Liver (tissue), 8 donors: ENCODE measurements at regions not wholly inside any gene's neighbourhood (a gene's known extent, or its start where the extent isn't known, plus 50 kb on each side); places are given as distances from the start of the nearest gene placed in this dataset.

Source experiments
- DNase-seq: peaks from one replicate; pipeline ENCODE4 v3.0.0-alpha.2; 2017; ENCODE audit warnings: low spot score
- H3K27ac ChIP-seq, 2 donors: one replicate each; pipeline ENCODE4 v1.7.0; 2013; ENCODE audit warnings: inconsistent platforms in 2 of 2, low read length in 2 of 2, control low read depth in 1 of 2, low read depth in 1 of 2, mild to moderate bottlenecking in 1 of 2
- H3K27me3 ChIP-seq, 4 donors: one replicate each; pipeline versions ENCODE4 v1.6.1 to v1.7.0; 2013; ENCODE audit warnings: low read length in 3 of 4, inconsistent platforms in 1 of 4, mild to moderate bottlenecking in 1 of 4, moderate library complexity in 1 of 4; ENCODE audit not compliant: control insufficient read depth in 4 of 4, insufficient read depth in 4 of 4
- H3K36me3 ChIP-seq, 4 donors: one replicate each; pipeline versions ENCODE4 v1.6.1 to v1.7.0; 2013; ENCODE audit warnings: low read length in 3 of 4, mild to moderate bottlenecking in 3 of 4, low read depth in 1 of 4, moderate library complexity in 1 of 4; ENCODE audit not compliant: control insufficient read depth in 4 of 4, insufficient read depth in 3 of 4
- H3K4me1 ChIP-seq, 4 donors: one replicate each; pipeline versions ENCODE4 v1.6.1 to v1.7.0; 2013; ENCODE audit warnings: low read length in 3 of 4, mild to moderate bottlenecking in 3 of 4, moderate library complexity in 1 of 4; ENCODE audit not compliant: control insufficient read depth in 4 of 4, insufficient read depth in 4 of 4
- H3K4me3 ChIP-seq, 3 donors: one replicate each; pipeline versions ENCODE4 v1.6.1 to v1.7.0; 2013; ENCODE audit warnings: low read length in 3 of 3, control low read depth in 1 of 3, low read depth in 1 of 3, mild to moderate bottlenecking in 1 of 3
- H3K9ac ChIP-seq, 2 donors: one replicate each; pipeline ENCODE4 v1.7.0; 2013; ENCODE audit warnings: low read length in 2 of 2, mild to moderate bottlenecking in 2 of 2, moderate library complexity in 2 of 2, control low read depth in 1 of 2, low read depth in 1 of 2
- H3K9me3 ChIP-seq, 4 donors: one replicate each; pipeline versions ENCODE4 v1.6.1 to v1.7.0; 2013; ENCODE audit warnings: low read length in 3 of 4; ENCODE audit not compliant: control insufficient read depth in 4 of 4
- EGR1 ChIP-seq, 2 donors: IDR thresholded peaks; 2 replicates each; pipeline ENCODE4 v1.6.1; 2016 to 2018; ENCODE audit warnings: antibody characterized with exemption in 2 of 2, low read depth in 2 of 2
- FOXA1 ChIP-seq: IDR thresholded peaks from 2 replicates; pipeline ENCODE4 v1.6.1; 2016; ENCODE audit warnings: antibody characterized with exemption
- FOXA2 ChIP-seq: IDR thresholded peaks from 2 replicates; pipeline ENCODE4 v1.6.1; 2016; ENCODE audit warnings: antibody characterized with exemption
- HNF4A ChIP-seq, 2 donors: conservative IDR thresholded peaks; 2 replicates each; pipeline ENCODE4 v1.6.1; 2016; ENCODE audit warnings: antibody characterized with exemption in 2 of 2, mild to moderate bottlenecking in 2 of 2
- HNF4G ChIP-seq: IDR thresholded peaks from 2 replicates; pipeline ENCODE4 v1.6.1; 2016; ENCODE audit warnings: antibody characterized with exemption
- JUND ChIP-seq, 2 donors: IDR thresholded peaks; 2 replicates each; pipeline ENCODE4 v1.6.1; 2016; ENCODE audit warnings: antibody characterized with exemption in 2 of 2
- NR2F2 ChIP-seq: IDR thresholded peaks from 2 replicates; pipeline ENCODE4 v1.6.1; 2016; ENCODE audit warnings: antibody characterized with exemption
- RAD21 ChIP-seq, 2 donors: IDR thresholded peaks; 2 replicates each; pipeline ENCODE4 v1.6.1; 2016; ENCODE audit warnings: antibody characterized with exemption in 2 of 2, mild to moderate bottlenecking in 2 of 2
- RXRA ChIP-seq, 2 donors: IDR thresholded peaks; 2 replicates each; pipeline ENCODE4 v1.6.1; 2017 to 2018; ENCODE audit warnings: antibody characterized with exemption in 2 of 2, mild to moderate bottlenecking in 1 of 2
- SP1 ChIP-seq: IDR thresholded peaks from 2 replicates; pipeline ENCODE4 v1.6.1; 2018; ENCODE audit warnings: antibody characterized with exemption, mild to moderate bottlenecking
- TAF1 ChIP-seq: conservative IDR thresholded peaks from 2 replicates; pipeline ENCODE4 v1.6.1; 2016; ENCODE audit warnings: antibody characterized with exemption, mild to moderate bottlenecking
- YY1 ChIP-seq: IDR thresholded peaks from 2 replicates; pipeline ENCODE4 v1.6.1; 2016; ENCODE audit warnings: antibody characterized with exemption, mild to moderate bottlenecking
- WGBS: extraction: QIAGEN DNeasy Blood & Tissue Kit; methylation state at CpG from one replicate; pipeline ENCODE4 v1.1.7; 2013; 5-methylcytosine and 5-hydroxymethylcytosine counted together
- TF ChIP-seq, protein P1 (sequence below): IDR thresholded peaks from 2 replicates; pipeline ENCODE4 v1.6.1; 2016; ENCODE audit warnings: antibody characterized with exemption
- TF ChIP-seq, protein P2 (sequence below): IDR thresholded peaks from 2 replicates; pipeline ENCODE4 v1.6.1; 2016; ENCODE audit warnings: antibody characterized with exemption
- TF ChIP-seq, protein P3 (sequence below): IDR thresholded peaks from 2 replicates; pipeline ENCODE4 v1.6.1; 2016; ENCODE audit warnings: antibody characterized with exemption
- TF ChIP-seq, protein P4 (sequence below): fragments of 150-350 bp; IDR thresholded peaks from 2 replicates; pipeline ENCODE4 v1.5.1; 2017; ENCODE audit warnings: improper control_type of control experiment, low read depth, low read length; ENCODE audit not compliant: missing input control
- TF ChIP-seq, protein P5 (sequence below): IDR thresholded peaks from 2 replicates; pipeline ENCODE4 v1.6.1; 2016; ENCODE audit warnings: antibody characterized with exemption, mild to moderate bottlenecking
- donor health status: healthy.
- donor health status: healthy.
- donor health status: healthy.
- donor health status: healthy.
- donor health status: healthy.

DNA sequence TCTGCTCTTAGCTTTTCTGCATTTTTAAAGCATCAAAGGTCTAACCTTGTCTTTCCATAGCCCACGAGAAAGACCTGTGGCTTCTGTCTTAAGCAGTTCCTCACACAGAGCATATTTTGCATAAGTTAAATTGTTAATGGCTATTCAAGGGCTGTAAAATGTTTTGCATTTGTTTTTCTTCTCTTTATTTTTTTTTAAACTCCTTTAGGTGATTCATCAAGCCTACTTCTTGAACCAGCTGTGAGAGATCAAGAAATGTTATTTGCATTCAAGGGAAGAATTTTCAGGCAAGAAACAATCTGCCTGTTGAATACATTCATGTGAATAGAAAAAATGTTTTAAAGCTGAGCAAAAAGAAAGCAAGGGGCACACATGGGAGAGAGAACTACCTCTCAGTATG is 423.8 kb upstream of the FRG1 start:
- 49% methylated on average over 1 of the region's 1 CpG for WGBS

DNA sequence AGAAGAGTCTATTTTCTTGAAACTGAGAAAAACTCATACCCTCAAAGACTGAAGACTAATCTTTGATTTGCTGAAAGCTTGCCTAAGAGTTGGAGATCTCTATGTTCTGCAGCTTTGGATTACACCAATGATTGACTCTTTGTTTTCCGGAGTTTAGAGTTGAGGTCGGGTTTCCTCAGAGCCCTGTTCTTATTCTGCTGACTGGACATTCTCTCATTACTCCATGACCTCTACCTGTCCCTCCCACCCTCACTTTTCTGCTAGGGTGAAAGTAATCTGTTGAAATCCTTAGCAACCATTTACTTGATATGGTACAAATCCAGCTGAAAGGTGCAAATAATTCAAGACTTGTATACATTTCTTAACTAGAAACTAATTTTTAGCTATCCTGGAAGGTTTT is 421.5 kb upstream of the FRG1 start:
- peaks cover 0 to 4% (median 0%) of the 10 kb centered on the region in 4 donors for H3K27me3 ChIP-seq
- H3K27ac ChIP-seq = no peak overlapping the region
- peaks cover 0 to 1% (median 0%) of the 10 kb centered on the region in 4 donors for H3K9me3 ChIP-seq
- DNase-seq = no peak
- TF ChIP-seq YY1 = no peak
- no peak for TF ChIP-seq RXRA (IDR thresholded peaks at IDR 0.05)
- TF ChIP-seq, protein P1, sequence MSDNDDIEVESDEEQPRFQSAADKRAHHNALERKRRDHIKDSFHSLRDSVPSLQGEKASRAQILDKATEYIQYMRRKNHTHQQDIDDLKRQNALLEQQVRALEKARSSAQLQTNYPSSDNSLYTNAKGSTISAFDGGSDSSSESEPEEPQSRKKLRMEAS = no peak
- TF ChIP-seq, protein P2, sequence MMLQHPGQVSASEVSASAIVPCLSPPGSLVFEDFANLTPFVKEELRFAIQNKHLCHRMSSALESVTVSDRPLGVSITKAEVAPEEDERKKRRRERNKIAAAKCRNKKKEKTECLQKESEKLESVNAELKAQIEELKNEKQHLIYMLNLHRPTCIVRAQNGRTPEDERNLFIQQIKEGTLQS = no peak
- no peak for TF ChIP-seq TAF1
- TF ChIP-seq JUND (IDR thresholded peaks at IDR 0.05) = no peak
- no peak for TF ChIP-seq EGR1 (IDR thresholded peaks at IDR 0.05; ENCODE audit: low read depth in 2 of 2)
- TF ChIP-seq, protein P3, sequence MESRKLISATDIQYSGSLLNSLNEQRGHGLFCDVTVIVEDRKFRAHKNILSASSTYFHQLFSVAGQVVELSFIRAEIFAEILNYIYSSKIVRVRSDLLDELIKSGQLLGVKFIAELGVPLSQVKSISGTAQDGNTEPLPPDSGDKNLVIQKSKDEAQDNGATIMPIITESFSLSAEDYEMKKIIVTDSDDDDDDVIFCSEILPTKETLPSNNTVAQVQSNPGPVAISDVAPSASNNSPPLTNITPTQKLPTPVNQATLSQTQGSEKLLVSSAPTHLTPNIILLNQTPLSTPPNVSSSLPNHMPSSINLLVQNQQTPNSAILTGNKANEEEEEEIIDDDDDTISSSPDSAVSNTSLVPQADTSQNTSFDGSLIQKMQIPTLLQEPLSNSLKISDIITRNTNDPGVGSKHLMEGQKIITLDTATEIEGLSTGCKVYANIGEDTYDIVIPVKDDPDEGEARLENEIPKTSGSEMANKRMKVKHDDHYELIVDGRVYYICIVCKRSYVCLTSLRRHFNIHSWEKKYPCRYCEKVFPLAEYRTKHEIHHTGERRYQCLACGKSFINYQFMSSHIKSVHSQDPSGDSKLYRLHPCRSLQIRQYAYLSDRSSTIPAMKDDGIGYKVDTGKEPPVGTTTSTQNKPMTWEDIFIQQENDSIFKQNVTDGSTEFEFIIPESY = no peak
- TF ChIP-seq HNF4G = no peak
- no peak for TF ChIP-seq RAD21 (IDR thresholded peaks at IDR 0.05)
- TF ChIP-seq HNF4A (conservative IDR thresholded peaks at IDR 0.05) = no peak
- no peak for TF ChIP-seq SP1
- TF ChIP-seq FOXA1 = no peak
- no peak overlapping the region for H3K9ac ChIP-seq
- no peaks in the 10 kb centered on the region for H3K36me3 ChIP-seq
- H3K4me3 ChIP-seq = no peak overlapping the region
- WGBS = 65% methylated on average over 2 of the region's 2 CpGs
- no peaks in the 10 kb centered on the region for H3K4me1 ChIP-seq

More for the DNA sequence above, 423.8 kb upstream of the FRG1 start:
- Histone ChIP-seq H3K4me1 (no peaks in the 10 kb centered on the region), H3K4me3 (no peak overlapping the region), H3K9me3 (no peaks in the 10 kb centered on the region), H3K36me3 (no peaks in the 10 kb centered on the region), H3K27ac (no peak overlapping the region), H3K9ac (no peak overlapping the region), H3K27me3 (peaks cover 0 to 2% (median 0%) of the 10 kb centered on the region in 4 donors)
- DNase-seq = no peak
- no peak for TF ChIP-seq NR2F2
- TF ChIP-seq YY1 = no peak
- TF ChIP-seq EGR1 (IDR thresholded peaks at IDR 0.05; ENCODE audit: low read depth in 2 of 2) = no peak
- TF ChIP-seq, protein P4, sequence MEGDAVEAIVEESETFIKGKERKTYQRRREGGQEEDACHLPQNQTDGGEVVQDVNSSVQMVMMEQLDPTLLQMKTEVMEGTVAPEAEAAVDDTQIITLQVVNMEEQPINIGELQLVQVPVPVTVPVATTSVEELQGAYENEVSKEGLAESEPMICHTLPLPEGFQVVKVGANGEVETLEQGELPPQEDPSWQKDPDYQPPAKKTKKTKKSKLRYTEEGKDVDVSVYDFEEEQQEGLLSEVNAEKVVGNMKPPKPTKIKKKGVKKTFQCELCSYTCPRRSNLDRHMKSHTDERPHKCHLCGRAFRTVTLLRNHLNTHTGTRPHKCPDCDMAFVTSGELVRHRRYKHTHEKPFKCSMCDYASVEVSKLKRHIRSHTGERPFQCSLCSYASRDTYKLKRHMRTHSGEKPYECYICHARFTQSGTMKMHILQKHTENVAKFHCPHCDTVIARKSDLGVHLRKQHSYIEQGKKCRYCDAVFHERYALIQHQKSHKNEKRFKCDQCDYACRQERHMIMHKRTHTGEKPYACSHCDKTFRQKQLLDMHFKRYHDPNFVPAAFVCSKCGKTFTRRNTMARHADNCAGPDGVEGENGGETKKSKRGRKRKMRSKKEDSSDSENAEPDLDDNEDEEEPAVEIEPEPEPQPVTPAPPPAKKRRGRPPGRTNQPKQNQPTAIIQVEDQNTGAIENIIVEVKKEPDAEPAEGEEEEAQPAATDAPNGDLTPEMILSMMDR = no peak
- no peak for TF ChIP-seq HNF4A (conservative IDR thresholded peaks at IDR 0.05)
- no peak for TF ChIP-seq SP1
- no peak for TF ChIP-seq JUND (IDR thresholded peaks at IDR 0.05)
- TF ChIP-seq, protein P1 = no peak

DNA sequence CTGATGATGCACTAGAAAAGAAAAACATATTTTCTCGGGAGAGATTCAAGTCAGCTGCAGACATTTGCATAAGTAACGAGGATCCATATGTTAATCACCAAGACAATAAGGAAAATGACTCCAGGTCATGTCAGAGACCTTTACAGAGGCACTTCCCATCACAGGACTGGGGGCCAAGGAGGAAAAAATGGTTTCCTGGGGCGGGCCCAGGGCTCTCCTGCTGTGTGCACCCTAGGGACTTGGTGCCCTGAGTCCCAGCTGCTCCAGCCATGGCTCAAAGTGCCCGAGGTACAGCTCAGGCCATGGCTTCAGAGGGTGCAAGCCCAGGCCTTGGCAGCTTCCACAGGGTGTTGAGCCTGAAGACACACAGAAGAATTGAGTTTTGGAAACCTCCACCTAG is 415.4 kb upstream of the FRG1 start:
- DNase-seq = no peak
- TF ChIP-seq, protein P4 = no peak
- no peak for TF ChIP-seq FOXA1
- no peak for TF ChIP-seq FOXA2
- TF ChIP-seq, protein P5, sequence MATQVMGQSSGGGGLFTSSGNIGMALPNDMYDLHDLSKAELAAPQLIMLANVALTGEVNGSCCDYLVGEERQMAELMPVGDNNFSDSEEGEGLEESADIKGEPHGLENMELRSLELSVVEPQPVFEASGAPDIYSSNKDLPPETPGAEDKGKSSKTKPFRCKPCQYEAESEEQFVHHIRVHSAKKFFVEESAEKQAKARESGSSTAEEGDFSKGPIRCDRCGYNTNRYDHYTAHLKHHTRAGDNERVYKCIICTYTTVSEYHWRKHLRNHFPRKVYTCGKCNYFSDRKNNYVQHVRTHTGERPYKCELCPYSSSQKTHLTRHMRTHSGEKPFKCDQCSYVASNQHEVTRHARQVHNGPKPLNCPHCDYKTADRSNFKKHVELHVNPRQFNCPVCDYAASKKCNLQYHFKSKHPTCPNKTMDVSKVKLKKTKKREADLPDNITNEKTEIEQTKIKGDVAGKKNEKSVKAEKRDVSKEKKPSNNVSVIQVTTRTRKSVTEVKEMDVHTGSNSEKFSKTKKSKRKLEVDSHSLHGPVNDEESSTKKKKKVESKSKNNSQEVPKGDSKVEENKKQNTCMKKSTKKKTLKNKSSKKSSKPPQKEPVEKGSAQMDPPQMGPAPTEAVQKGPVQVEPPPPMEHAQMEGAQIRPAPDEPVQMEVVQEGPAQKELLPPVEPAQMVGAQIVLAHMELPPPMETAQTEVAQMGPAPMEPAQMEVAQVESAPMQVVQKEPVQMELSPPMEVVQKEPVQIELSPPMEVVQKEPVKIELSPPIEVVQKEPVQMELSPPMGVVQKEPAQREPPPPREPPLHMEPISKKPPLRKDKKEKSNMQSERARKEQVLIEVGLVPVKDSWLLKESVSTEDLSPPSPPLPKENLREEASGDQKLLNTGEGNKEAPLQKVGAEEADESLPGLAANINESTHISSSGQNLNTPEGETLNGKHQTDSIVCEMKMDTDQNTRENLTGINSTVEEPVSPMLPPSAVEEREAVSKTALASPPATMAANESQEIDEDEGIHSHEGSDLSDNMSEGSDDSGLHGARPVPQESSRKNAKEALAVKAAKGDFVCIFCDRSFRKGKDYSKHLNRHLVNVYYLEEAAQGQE = no peak
- TF ChIP-seq YY1 = no peak
- TF ChIP-seq RXRA (IDR thresholded peaks at IDR 0.05) = no peak
- no peak for TF ChIP-seq EGR1 (IDR thresholded peaks at IDR 0.05; ENCODE audit: low read depth in 2 of 2)
- TF ChIP-seq RAD21 (IDR thresholded peaks at IDR 0.05) = no peak
- Histone ChIP-seq H3K9ac (no peak overlapping the region), H3K4me3 (no peak overlapping the region), H3K4me1 (no peaks in the 10 kb centered on the region), H3K36me3 (no peaks in the 10 kb centered on the region), H3K27ac (no peak overlapping the region), H3K27me3 (peaks cover 0 to 4% (median 0%) of the 10 kb centered on the region in 4 donors), H3K9me3 (peaks cover 3 to 11% (median 6%) of the 10 kb centered on the region in 4 donors)
- 44% methylated on average over 4 of the region's 4 CpGs for WGBS
